B cell (primary cell): ENCODE measurements at regions not wholly inside any gene's neighbourhood (a gene's known extent, or its start where the extent isn't known, plus 50 kb on each side); places are given as distances from the start of the nearest gene placed in this dataset.
"Not testable (repeated sequence)": the region's sequence is repeated elsewhere in the genome, so short reads cannot be mapped to it uniquely, and the experiment has no call there.

Experiments
- ATAC-seq: fragments of 200-7000 bp; cut with Tn5 transposase; one replicate; pipeline ENCODE4 v1.10.0; 2021; ENCODE audit warnings: low read depth, mild to moderate bottlenecking, moderate number of reproducible peaks, moderate library complexity
- CTCF ChIA-PET: fragments of 350-600 bp; sonication (Branson Sonifier 250); formaldehyde crosslinking; loops from one replicate; lab custom pipeline; 2021; ENCODE audit warnings: antibody characterized with exemption, inconsistent platforms; lab: Charles Lee
- POLR2A ChIA-PET: fragments of 350-600 bp; sonication (Branson Sonifier 250); formaldehyde crosslinking; loops from one replicate; lab custom pipeline; 2021; ENCODE audit warnings: antibody characterized with exemption; lab: Charles Lee
- DNase-seq: peaks from one replicate; pipeline ENCODE4 v3.0.0; 2013
- H2AFZ ChIP-seq: 2 replicates; pipeline ENCODE4 v1.6.1; 2012; ENCODE audit warnings: mild to moderate bottlenecking, low read depth, low read length; ENCODE audit not compliant: insufficient read depth, poor library complexity, severe bottlenecking
- H3K27ac ChIP-seq, 2 donors: 1 replicate in 1 of 2; 2 replicates in 1 of 2; pipeline ENCODE4 v1.5.1; 2012 to 2013; ENCODE audit warnings: low read length in 2 of 2, mild to moderate bottlenecking in 2 of 2, moderate library complexity in 1 of 2
- H3K27me3 ChIP-seq, 4 experiments: fragments of 200-600 bp in 1 of 4; sonication (generic) in 1 of 4; replicated peaks in 1 of 4; 1 replicate in 2 of 4; 2 replicates in 2 of 4; pipeline versions ENCODE4 v1.6.1 to v1.7.0; 2013 to 2016; ENCODE audit warnings: low read length in 3 of 4, mild to moderate bottlenecking in 2 of 4, mixed read lengths in 1 of 4, moderate library complexity in 1 of 4; ENCODE audit not compliant: insufficient read depth in 4 of 4, control insufficient read depth in 3 of 4; ENCODE audit errors: control extremely low read depth in 1 of 4
- H3K36me3 ChIP-seq, 2 experiments: replicated peaks in 1 of 2; 1 replicate in 1 of 2; 2 replicates in 1 of 2; pipeline versions ENCODE4 v1.6.1 to v1.7.1; 2013; ENCODE audit warnings: low read length in 1 of 2; ENCODE audit not compliant: insufficient read depth in 2 of 2, control insufficient read depth in 1 of 2; ENCODE audit errors: control extremely low read depth in 1 of 2, extremely low read depth in 1 of 2
- H3K4me1 ChIP-seq, 2 donors: fragments of 200-600 bp in 1 of 2; sonication (generic) in 1 of 2; 1 replicate in 1 of 2; 2 replicates in 1 of 2; pipeline versions ENCODE4 v1.5.1 to v1.6.1; 2013 to 2017; ENCODE audit warnings: low read length in 2 of 2; ENCODE audit not compliant: control insufficient read depth in 2 of 2, insufficient read depth in 2 of 2
- H3K4me2 ChIP-seq: replicated peaks from 2 replicates; pipeline ENCODE3; 2012; ENCODE audit warnings: mild to moderate bottlenecking, low read depth, low read length; ENCODE audit not compliant: poor library complexity, severe bottlenecking
- H3K4me3 ChIP-seq, 5 experiments: fragments of 200-600 bp in 1 of 5; sonication (generic) in 1 of 5; 1 replicate in 3 of 5; 2 replicates in 2 of 5; pipeline versions ENCODE4 v1.5.1 to v1.7.0; 2011 to 2016; ENCODE audit warnings: low read length in 4 of 5, mild to moderate bottlenecking in 4 of 5, low read depth in 2 of 5, control low read depth in 1 of 5, moderate library complexity in 1 of 5; ENCODE audit not compliant: insufficient read depth in 1 of 5; ENCODE audit errors: control extremely low read depth in 1 of 5, extremely low read depth in 1 of 5
- H3K79me2 ChIP-seq: fragments of 200-600 bp; sonication (generic); one replicate; pipeline ENCODE4 v1.6.0; 2016; ENCODE audit warnings: low read length; ENCODE audit not compliant: control insufficient read depth, insufficient read depth
- H3K9ac ChIP-seq: fragments of 200-600 bp; sonication (generic); 2 replicates; pipeline ENCODE4 v1.6.1; 2017; ENCODE audit warnings: mild to moderate bottlenecking, low read length, moderate library complexity
- H3K9me3 ChIP-seq, 3 donors: one replicate each; pipeline versions ENCODE4 v1.6.1 to v1.7.1; 2013; ENCODE audit warnings: low read length in 2 of 3; ENCODE audit not compliant: control insufficient read depth in 2 of 3, insufficient read depth in 1 of 3; ENCODE audit errors: control extremely low read depth in 1 of 3
- H4K20me1 ChIP-seq: 2 replicates; pipeline ENCODE4 v1.6.0; 2012; ENCODE audit warnings: mild to moderate bottlenecking, low read length; ENCODE audit not compliant: insufficient read depth, control insufficient read depth, poor library complexity, severe bottlenecking
- H3K27ac Mint-ChIP-seq: one replicate; pipeline ENCODE4 v1.8.0; 2021; ENCODE audit warnings: mixed read lengths
- H3K27me3 Mint-ChIP-seq: one replicate; pipeline ENCODE4 v1.8.0; 2021; ENCODE audit warnings: mixed read lengths
- H3K4me1 Mint-ChIP-seq: one replicate; pipeline ENCODE4 v1.8.0; 2021; ENCODE audit warnings: mixed read lengths
- H3K4me3 Mint-ChIP-seq: one replicate; pipeline ENCODE4 v1.8.0; 2021; ENCODE audit warnings: mixed read lengths
- H3K9me3 Mint-ChIP-seq: one replicate; pipeline ENCODE4 v1.8.0; 2022; ENCODE audit warnings: mixed read lengths; ENCODE audit not compliant: insufficient read depth
- CTCF ChIP-seq: fragments of 200-600 bp; IDR thresholded peaks from one replicate; pipeline ENCODE4 v1.8.0; 2022; ENCODE audit warnings: antibody characterized with exemption, mild to moderate bottlenecking
- EZH2 ChIP-seq: IDR thresholded peaks from 2 replicates; pipeline ENCODE4 v1.6.1; 2012; ENCODE audit warnings: borderline replicate concordance, low read depth, mild to moderate bottlenecking, moderate library complexity, low read length; ENCODE audit not compliant: insufficient read depth, poor library complexity, severe bottlenecking
- WGBS: methylation state at CpG from one replicate; pipeline ENCODE4 v1.1.5; 2013; ENCODE audit warnings: missing lambda C conversion rate; ENCODE audit not compliant: insufficient coverage; 5-methylcytosine and 5-hydroxymethylcytosine counted together
- intact Hi-C: fragments of 100-400 bp; cut with micrococcal nuclease; formaldehyde crosslinking; loops from one replicate; pipeline ENCODE4 v1.10.0; 2022

GRCh38 chr13:44148159-44148914, 225.3 kb upstream of the SERP2 start:
- Histone ChIP-seq H3K27me3 (no peaks in the 10 kb centered on the region), H3K9ac (no peak overlapping the region), H3K36me3 (no peaks in the 10 kb centered on the region), H3K79me2 (no peaks in the 10 kb centered on the region), H3K4me3 (no peak overlapping the region), H2AFZ (no peak overlapping the region), H3K9me3 (no peaks in the 10 kb centered on the region), H3K4me1 (peaks cover 11 to 12% of the 10 kb centered on the region in 2 donors), H4K20me1 (no peaks in the 10 kb centered on the region), H3K27ac (no peak overlapping the region), H3K4me2 (no peak overlapping the region)
- H3K27ac Mint-ChIP-seq: no peak overlapping the region
- ChIA-PET POLR2A (no interaction called here), CTCF (no interaction called here)
- no peaks in the 10 kb centered on the region for H3K9me3 Mint-ChIP-seq
- DNase-seq (no peak), ATAC-seq (no peak)
- H3K27me3 Mint-ChIP-seq: peaks cover 4% of the 10 kb centered on the region
- H3K4me1 Mint-ChIP-seq: peaks cover 19% of the 10 kb centered on the region
- H3K4me3 Mint-ChIP-seq: no peak overlapping the region
- intact Hi-C loops: no loop called here
- no peak for TF ChIP-seq CTCF
- TF ChIP-seq EZH2: no peak
- WGBS: 95% methylated on average over 4 of the region's 5 CpGs

GRCh38 chr13:44149231-44149630, 224.4 kb upstream of the SERP2 start:
- WGBS: no CpG with 5 or more reads among the region's 3 CpGs
- H2AFZ ChIP-seq, CTCF ChIA-PET, H3K27ac ChIP-seq, H3K9ac ChIP-seq, H3K9me3 Mint-ChIP-seq, H3K36me3 ChIP-seq, H3K27me3 Mint-ChIP-seq, POLR2A ChIA-PET, H3K79me2 ChIP-seq, intact Hi-C loops, H3K27ac Mint-ChIP-seq, H3K4me3 ChIP-seq, H3K9me3 ChIP-seq, H3K27me3 ChIP-seq, H3K4me2 ChIP-seq, ATAC-seq, H3K4me3 Mint-ChIP-seq, H4K20me1 ChIP-seq, DNase-seq: not testable (repeated sequence)
- H3K4me1 Mint-ChIP-seq: peaks cover 19% of the 10 kb centered on the region
- H3K4me1 ChIP-seq: peaks cover 11 to 12% of the 10 kb centered on the region in 2 donors
